Upper lobe of left lung (tissue), 6 donors: ENCODE measurements at regions not wholly inside any gene's neighbourhood (a gene's known extent, or its start where the extent isn't known, plus 50 kb on each side); places are given as distances from the start of the nearest gene placed in this dataset.

Experiments
- ATAC-seq, 2 donors: fragments of 200-7000 bp; cut with Tn5 transposase; one replicate each; pipeline ENCODE4 v1.9.1; 2022; ENCODE audit warnings: mild to moderate bottlenecking in 2 of 2, moderate library complexity in 2 of 2; ENCODE audit not compliant: low FRiP score in 2 of 2
- DNase-seq, 2 donors: peaks; one replicate each; pipeline ENCODE4 v3.0.0-alpha.2; 2019 to 2020
- H3K27ac ChIP-seq, 4 donors: fragments of 200-600 bp; sonication (generic); one replicate each; pipeline ENCODE4 v1.5.1; 2016 to 2019
- H3K27me3 ChIP-seq, 4 donors: fragments of 200-600 bp; sonication (generic); one replicate each; pipeline ENCODE4 v1.5.1; 2017 to 2019
- H3K36me3 ChIP-seq, 4 donors: fragments of 200-600 bp; sonication (generic); one replicate each; pipeline ENCODE4 v1.5.1; 2016 to 2019
- H3K4me1 ChIP-seq, 4 donors: fragments of 200-600 bp; sonication (generic); one replicate each; pipeline ENCODE4 v1.5.1; 2018 to 2019
- H3K4me3 ChIP-seq, 4 donors: fragments of 200-600 bp; sonication (generic); one replicate each; pipeline ENCODE4 v1.5.1; 2017 to 2019; ENCODE audit warnings: mild to moderate bottlenecking in 2 of 4, moderate library complexity in 1 of 4
- H3K9me3 ChIP-seq, 4 donors: fragments of 200-600 bp; sonication (generic); one replicate each; pipeline ENCODE4 v1.5.1; 2018 to 2019
- CTCF ChIP-seq, 6 experiments: fragments of 450-650 bp in 4 of 6; fragments of 200-600 bp in 2 of 6; sonication (generic) in 2 of 6; IDR thresholded peaks; one replicate each; pipeline ENCODE4 v1.5.1; 2016 to 2019; ENCODE audit warnings: antibody characterized with exemption in 6 of 6
- EP300 ChIP-seq, 4 donors: sonication (generic); formaldehyde crosslinking; IDR thresholded peaks; one replicate each; pipeline ENCODE4 v1.5.1; 2017; ENCODE audit warnings: antibody characterized with exemption in 4 of 4, control low read depth in 2 of 4
- POLR2A ChIP-seq, 4 donors: fragments of 450-650 bp; IDR thresholded peaks; one replicate each; pipeline ENCODE4 v1.5.1; 2016 to 2017; ENCODE audit warnings: antibody characterized with exemption in 4 of 4, mild to moderate bottlenecking in 2 of 4
- POLR2AphosphoS5 ChIP-seq, 2 donors: sonication (generic); formaldehyde crosslinking; IDR thresholded peaks; one replicate each; pipeline ENCODE4 v1.5.1; 2017; ENCODE audit warnings: antibody characterized with exemption in 2 of 2
- WGBS, 2 donors: methylation state at CpG; one replicate each; pipeline ENCODE4 v1.1.5; 2017 to 2018; 5-methylcytosine and 5-hydroxymethylcytosine counted together
- donor health status: DM: no; HTN: no; CAD: no; lungs with moderate emphysema.
- donor health status: DM: no; HTN: yes; CAD: no; lungs with severe emphysema.

- WGBS, 2 donors, result 85 to 100% methylated on average over 7 of the region's 7 CpGs
- ATAC-seq (no peak), DNase-seq (no peak)
- H3K4me1 ChIP-seq, result peaks cover 9 to 15% (median 10%) of the 10 kb centered on the region in 4 donors
- no peak overlapping the region for H3K4me3 ChIP-seq
- H3K27ac ChIP-seq, result no peak overlapping the region
- H3K27me3 ChIP-seq, result no peaks in the 10 kb centered on the region
- no peaks in the 10 kb centered on the region for H3K36me3 ChIP-seq
- H3K9me3 ChIP-seq, result no peaks in the 10 kb centered on the region
- TF ChIP-seq POLR2A (IDR thresholded peaks at IDR 0.05), result no peak
- no peak for TF ChIP-seq POLR2AphosphoS5 (IDR thresholded peaks at IDR 0.05)
- no peak for TF ChIP-seq CTCF (IDR thresholded peaks at IDR 0.05)
- TF ChIP-seq EP300 (IDR thresholded peaks at IDR 0.05), result no peak
Measured at GRCh38 chr12:47388712-47389111, 309.0 kb upstream of the AMIGO2 start.

- no peak overlapping the region for H3K4me3 ChIP-seq
- peaks cover 4 to 9% (median 5%) of the 10 kb centered on the region in 4 donors for H3K4me1 ChIP-seq
- TF ChIP-seq POLR2AphosphoS5 (IDR thresholded peaks at IDR 0.05) (no peak), POLR2A (IDR thresholded peaks at IDR 0.05) (no peak), EP300 (IDR thresholded peaks at IDR 0.05) (no peak)
- no peaks in the 10 kb centered on the region for H3K27me3 ChIP-seq
- DNase-seq (no peak), ATAC-seq (no peak)
- H3K27ac ChIP-seq, result no peak overlapping the region
- H3K9me3 ChIP-seq, result no peaks in the 10 kb centered on the region
- WGBS, 2 donors, result 85 to 88% methylated on average over 1 of the region's 1 CpG
- H3K36me3 ChIP-seq, result no peaks in the 10 kb centered on the region
Measured at GRCh38 chr12:47387994-47388393, 308.2 kb upstream of the AMIGO2 start.

- TF ChIP-seq POLR2A (IDR thresholded peaks at IDR 0.05), result no peak
- TF ChIP-seq CTCF (IDR thresholded peaks at IDR 0.05), result no peak
- TF ChIP-seq EP300 (IDR thresholded peaks at IDR 0.05), result no peak
- TF ChIP-seq POLR2AphosphoS5 (IDR thresholded peaks at IDR 0.05), result no peak
Measured at GRCh38 chr12:47385653-47386052, 305.9 kb upstream of the AMIGO2 start.

GRCh38 chr12:47383942-47384341, 304.2 kb upstream of the AMIGO2 start:
- no peak for TF ChIP-seq EP300 (IDR thresholded peaks at IDR 0.05)
- no peak for TF ChIP-seq POLR2A (IDR thresholded peaks at IDR 0.05)
- no peak for TF ChIP-seq POLR2AphosphoS5 (IDR thresholded peaks at IDR 0.05)
- no peak for TF ChIP-seq CTCF (IDR thresholded peaks at IDR 0.05)
- Histone ChIP-seq H3K4me1 (peaks cover 0 to 9% (median 3%) of the 10 kb centered on the region in 4 donors), H3K9me3 (no peaks in the 10 kb centered on the region), H3K27ac (no peak overlapping the region), H3K27me3 (no peaks in the 10 kb centered on the region), H3K4me3 (no peak overlapping the region), H3K36me3 (no peaks in the 10 kb centered on the region)
- ATAC-seq, result no peak
- WGBS, 2 donors, result 32 to 42% methylated on average over 4 of the region's 4 CpGs
- DNase-seq, result no peak

More at GRCh38 chr12:47385653-47386052, 305.9 kb upstream of the AMIGO2 start:
- ATAC-seq (no peak), DNase-seq (no peak)
- Histone ChIP-seq H3K9me3 (no peaks in the 10 kb centered on the region), H3K36me3 (no peaks in the 10 kb centered on the region), H3K4me1 (peaks cover 0 to 4% (median 0%) of the 10 kb centered on the region in 4 donors), H3K27me3 (no peaks in the 10 kb centered on the region), H3K27ac (no peak overlapping the region), H3K4me3 (no peak overlapping the region)
- WGBS, 2 donors, result 76 to 87% methylated on average over 5 of the region's 5 CpGs

- no peak for ATAC-seq
- H3K36me3 ChIP-seq, result no peaks in the 10 kb centered on the region
- no peak for TF ChIP-seq POLR2A (IDR thresholded peaks at IDR 0.05)
- no peak for TF ChIP-seq CTCF (IDR thresholded peaks at IDR 0.05)
- TF ChIP-seq POLR2AphosphoS5 (IDR thresholded peaks at IDR 0.05), result no peak
- no peak for TF ChIP-seq EP300 (IDR thresholded peaks at IDR 0.05)
Measured at GRCh38 chr12:47382305-47382704, 302.5 kb upstream of the AMIGO2 start.

More at GRCh38 chr12:47382305-47382704, 302.5 kb upstream of the AMIGO2 start:
- DNase-seq, result no peak
- no peak overlapping the region for H3K4me3 ChIP-seq
- H3K4me1 ChIP-seq, result peaks cover 5 to 10% (median 8%) of the 10 kb centered on the region in 4 donors
- WGBS, 2 donors, result 77 to 94% methylated on average over 1 of the region's 1 CpG
- no peak overlapping the region for H3K27ac ChIP-seq
- no peaks in the 10 kb centered on the region for H3K9me3 ChIP-seq
- H3K27me3 ChIP-seq, result no peaks in the 10 kb centered on the region
